Ishikawa (cell line): ENCODE measurements at regions not wholly inside any gene's neighbourhood (a gene's known extent, or its start where the extent isn't known, plus 50 kb on each side); places are given as distances from the start of the nearest gene placed in this dataset.
A peak's percentile ranks its signal among the peaks of the same experiment; 100 is the strongest.

Experiments
- CEBPB ChIP-seq: IDR thresholded peaks from 2 replicates; pipeline ENCODE4 v1.6.1; 2012
- CREB1 ChIP-seq: IDR thresholded peaks from 2 replicates; pipeline ENCODE4 v1.6.1; 2012; ENCODE audit warnings: low read depth
- EGR1 ChIP-seq: IDR thresholded peaks from 2 replicates; pipeline ENCODE4 v1.6.1; 2012
- EP300 ChIP-seq: IDR thresholded peaks from 2 replicates; pipeline ENCODE4 v1.6.1; 2012; ENCODE audit warnings: borderline replicate concordance
- FOXM1 ChIP-seq: IDR thresholded peaks from 2 replicates; pipeline ENCODE4 v1.6.1; 2012; ENCODE audit warnings: low read depth, borderline replicate concordance
- NFIC ChIP-seq: IDR thresholded peaks from 2 replicates; pipeline ENCODE4 v1.6.1; 2012
- RAD21 ChIP-seq: IDR thresholded peaks from 2 replicates; pipeline ENCODE4 v1.6.1; 2012; ENCODE audit warnings: low read depth
- TAF1 ChIP-seq: IDR thresholded peaks from 2 replicates; pipeline ENCODE4 v1.6.1; 2012; ENCODE audit warnings: low read depth, mild to moderate bottlenecking
- TCF12 ChIP-seq: IDR thresholded peaks from 2 replicates; pipeline ENCODE4 v1.6.1; 2012; ENCODE audit warnings: low read depth
- TEAD4 ChIP-seq: IDR thresholded peaks from 2 replicates; pipeline ENCODE4 v1.6.1; 2012
- YY1 ChIP-seq: IDR thresholded peaks from 2 replicates; pipeline ENCODE4 v1.6.1; 2012; ENCODE audit warnings: low read depth
- ZBTB7A ChIP-seq: IDR thresholded peaks from 2 replicates; pipeline ENCODE4 v1.6.1; 2012; ENCODE audit warnings: low read depth
- TF ChIP-seq, protein P1 (sequence below): IDR thresholded peaks from 2 replicates; pipeline ENCODE4 v1.6.1; 2012
- TF ChIP-seq, protein P2 (sequence below): IDR thresholded peaks from 2 replicates; pipeline ENCODE4 v1.6.1; 2012; ENCODE audit warnings: low read depth, mild to moderate bottlenecking
- TF ChIP-seq, protein P3 (sequence below): IDR thresholded peaks from 2 replicates; pipeline ENCODE4 v1.6.1; 2012

DNA sequence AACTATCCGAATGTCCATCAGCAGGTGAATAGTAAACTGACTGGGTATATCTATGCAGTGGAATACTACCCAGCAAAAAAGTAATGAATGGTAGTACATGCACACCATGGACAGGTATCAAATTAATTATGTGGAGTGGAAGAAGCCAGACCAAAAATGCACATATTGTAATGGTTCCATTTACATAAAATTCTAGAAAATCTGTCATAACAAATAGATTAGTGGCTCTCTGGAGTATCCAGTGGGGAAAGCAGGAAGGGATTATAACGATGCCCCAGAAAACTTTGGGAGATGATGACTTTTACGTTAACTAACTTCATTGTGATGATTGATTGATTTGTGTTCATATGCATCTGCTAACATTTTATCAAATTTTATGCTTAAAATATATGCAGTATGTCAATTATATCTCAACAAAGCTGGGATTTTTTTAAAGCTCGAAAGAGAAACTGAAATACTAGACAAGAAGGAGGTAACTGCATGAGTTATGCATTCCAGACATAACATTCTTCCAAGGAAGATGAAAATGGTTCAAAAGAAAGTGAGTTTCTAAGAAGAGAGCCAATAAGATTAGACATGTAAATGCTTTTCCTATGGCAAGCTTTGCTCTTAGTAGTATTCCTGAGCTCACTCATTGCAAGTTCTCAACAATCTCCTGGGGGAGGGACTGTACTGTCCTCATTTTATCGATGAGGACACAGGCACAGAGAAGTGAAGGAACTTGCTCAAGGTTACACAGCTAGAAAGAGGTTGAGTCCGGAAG, 58.6 kb upstream of the MSX1 start:
- TF ChIP-seq YY1, result no peak
- 0 out of 2 replicates have a peak, but pooled peaks have one; percentile 25 for TF ChIP-seq TEAD4

DNA sequence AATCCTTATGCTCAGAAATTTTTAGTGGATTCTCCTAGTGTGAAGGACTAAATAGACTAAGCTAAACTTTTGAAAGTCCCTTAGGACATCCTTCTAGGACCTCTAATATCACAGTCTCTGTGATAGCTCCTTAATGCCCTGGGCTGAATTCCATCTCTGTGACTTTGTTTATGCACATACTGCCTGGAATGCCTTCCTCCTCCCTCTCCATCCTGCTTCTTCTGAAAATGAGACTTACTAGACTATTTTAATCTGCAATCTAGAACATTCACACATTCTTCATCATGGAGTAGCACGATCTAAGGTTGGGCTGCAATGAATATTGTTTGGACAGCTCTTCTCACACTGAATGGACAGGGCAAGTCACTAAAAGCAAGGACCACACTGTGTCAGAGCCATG, 65.0 kb upstream of the MSX1 start:
- TF ChIP-seq, protein P1, sequence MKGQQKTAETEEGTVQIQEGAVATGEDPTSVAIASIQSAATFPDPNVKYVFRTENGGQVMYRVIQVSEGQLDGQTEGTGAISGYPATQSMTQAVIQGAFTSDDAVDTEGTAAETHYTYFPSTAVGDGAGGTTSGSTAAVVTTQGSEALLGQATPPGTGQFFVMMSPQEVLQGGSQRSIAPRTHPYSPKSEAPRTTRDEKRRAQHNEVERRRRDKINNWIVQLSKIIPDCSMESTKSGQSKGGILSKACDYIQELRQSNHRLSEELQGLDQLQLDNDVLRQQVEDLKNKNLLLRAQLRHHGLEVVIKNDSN, result no peak
- TF ChIP-seq, protein P2, sequence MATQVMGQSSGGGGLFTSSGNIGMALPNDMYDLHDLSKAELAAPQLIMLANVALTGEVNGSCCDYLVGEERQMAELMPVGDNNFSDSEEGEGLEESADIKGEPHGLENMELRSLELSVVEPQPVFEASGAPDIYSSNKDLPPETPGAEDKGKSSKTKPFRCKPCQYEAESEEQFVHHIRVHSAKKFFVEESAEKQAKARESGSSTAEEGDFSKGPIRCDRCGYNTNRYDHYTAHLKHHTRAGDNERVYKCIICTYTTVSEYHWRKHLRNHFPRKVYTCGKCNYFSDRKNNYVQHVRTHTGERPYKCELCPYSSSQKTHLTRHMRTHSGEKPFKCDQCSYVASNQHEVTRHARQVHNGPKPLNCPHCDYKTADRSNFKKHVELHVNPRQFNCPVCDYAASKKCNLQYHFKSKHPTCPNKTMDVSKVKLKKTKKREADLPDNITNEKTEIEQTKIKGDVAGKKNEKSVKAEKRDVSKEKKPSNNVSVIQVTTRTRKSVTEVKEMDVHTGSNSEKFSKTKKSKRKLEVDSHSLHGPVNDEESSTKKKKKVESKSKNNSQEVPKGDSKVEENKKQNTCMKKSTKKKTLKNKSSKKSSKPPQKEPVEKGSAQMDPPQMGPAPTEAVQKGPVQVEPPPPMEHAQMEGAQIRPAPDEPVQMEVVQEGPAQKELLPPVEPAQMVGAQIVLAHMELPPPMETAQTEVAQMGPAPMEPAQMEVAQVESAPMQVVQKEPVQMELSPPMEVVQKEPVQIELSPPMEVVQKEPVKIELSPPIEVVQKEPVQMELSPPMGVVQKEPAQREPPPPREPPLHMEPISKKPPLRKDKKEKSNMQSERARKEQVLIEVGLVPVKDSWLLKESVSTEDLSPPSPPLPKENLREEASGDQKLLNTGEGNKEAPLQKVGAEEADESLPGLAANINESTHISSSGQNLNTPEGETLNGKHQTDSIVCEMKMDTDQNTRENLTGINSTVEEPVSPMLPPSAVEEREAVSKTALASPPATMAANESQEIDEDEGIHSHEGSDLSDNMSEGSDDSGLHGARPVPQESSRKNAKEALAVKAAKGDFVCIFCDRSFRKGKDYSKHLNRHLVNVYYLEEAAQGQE, result 0 out of 2 replicates have a peak, but pooled peaks have one; percentile 15

DNA sequence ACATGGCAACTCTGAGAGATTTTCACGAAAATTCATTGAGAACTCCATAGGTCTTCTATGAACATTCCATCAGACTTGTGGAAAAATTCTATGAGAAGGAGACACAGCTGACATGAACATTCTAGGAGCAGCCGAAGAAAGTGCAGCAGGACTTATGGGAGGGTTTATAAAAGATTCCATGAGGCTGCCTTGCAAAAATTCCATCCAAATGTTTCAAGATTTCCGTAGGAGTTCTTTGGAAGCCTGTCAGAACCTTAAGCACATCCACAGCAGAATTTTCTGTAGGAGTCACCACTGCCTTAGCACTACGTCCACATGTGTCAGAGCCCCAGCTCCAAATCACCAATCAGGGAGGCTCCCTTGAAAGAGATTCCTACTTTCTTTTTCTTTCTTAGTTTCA, 67.0 kb upstream of the MSX1 start:
- TF ChIP-seq TAF1, result no peak
- TF ChIP-seq, protein P2, result no peak
- TF ChIP-seq, protein P1, result no peak
- TF ChIP-seq, protein P3, sequence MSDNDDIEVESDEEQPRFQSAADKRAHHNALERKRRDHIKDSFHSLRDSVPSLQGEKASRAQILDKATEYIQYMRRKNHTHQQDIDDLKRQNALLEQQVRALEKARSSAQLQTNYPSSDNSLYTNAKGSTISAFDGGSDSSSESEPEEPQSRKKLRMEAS, result no peak
- no peak for TF ChIP-seq FOXM1
- no peak for TF ChIP-seq EP300
- no peak for TF ChIP-seq RAD21
- TF ChIP-seq CREB1, result no peak
- TF ChIP-seq YY1, result no peak
- TF ChIP-seq TEAD4, result no peak
- TF ChIP-seq NFIC, result no peak
- TF ChIP-seq EGR1, result no peak
- TF ChIP-seq CEBPB, result no peak
- no peak for TF ChIP-seq ZBTB7A
- TF ChIP-seq TCF12, result no peak

DNA sequence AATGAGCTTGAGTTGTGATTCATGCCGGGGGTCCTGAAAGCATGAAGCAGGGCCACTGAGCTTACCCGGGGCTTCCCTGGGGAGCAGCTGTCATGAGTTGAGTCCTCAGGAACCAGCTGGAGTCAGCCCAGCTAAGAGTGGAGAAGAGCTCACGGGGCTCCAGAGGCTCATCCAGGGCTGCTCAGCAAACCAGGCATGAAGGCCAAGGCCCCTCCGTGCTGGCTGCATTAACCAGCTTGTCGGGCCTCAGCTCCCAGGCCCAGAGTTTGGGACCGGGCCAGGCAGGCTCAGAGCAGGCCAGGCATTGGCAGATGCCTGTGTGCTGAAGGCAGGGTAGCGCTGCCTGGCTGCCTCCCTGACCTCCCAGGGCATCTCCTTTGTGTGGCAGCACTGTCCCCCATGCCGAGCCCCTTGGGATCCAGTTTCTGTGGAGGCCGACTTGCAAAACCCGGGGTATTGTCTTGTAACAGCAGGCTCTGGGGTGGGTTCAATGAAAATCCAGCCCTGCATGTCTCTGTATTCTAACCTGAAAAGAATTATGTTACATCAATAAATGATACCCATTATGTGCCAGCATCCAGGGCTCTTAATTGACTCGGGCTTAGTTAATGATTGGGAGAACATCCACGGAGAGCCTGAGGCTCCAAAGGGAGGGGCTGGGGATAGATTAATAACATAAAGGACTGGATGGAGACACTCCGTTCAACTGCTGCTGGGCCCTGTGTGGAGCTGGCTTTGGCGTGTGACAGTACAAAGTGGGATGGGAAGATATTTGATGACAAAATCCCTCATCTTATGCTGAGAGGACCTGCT, 68.0 kb upstream of the MSX1 start:
- TF ChIP-seq NFIC, result peak; percentile 18; the same call in 1 of the 2 replicates
- no peak for TF ChIP-seq CREB1
- peak; percentile 56; the same call in 1 of the 2 replicates for TF ChIP-seq EP300
- TF ChIP-seq, protein P1, result no peak
- peak; percentile 69; the same call in 1 of the 2 replicates for TF ChIP-seq CEBPB
- TF ChIP-seq RAD21, result no peak

DNA sequence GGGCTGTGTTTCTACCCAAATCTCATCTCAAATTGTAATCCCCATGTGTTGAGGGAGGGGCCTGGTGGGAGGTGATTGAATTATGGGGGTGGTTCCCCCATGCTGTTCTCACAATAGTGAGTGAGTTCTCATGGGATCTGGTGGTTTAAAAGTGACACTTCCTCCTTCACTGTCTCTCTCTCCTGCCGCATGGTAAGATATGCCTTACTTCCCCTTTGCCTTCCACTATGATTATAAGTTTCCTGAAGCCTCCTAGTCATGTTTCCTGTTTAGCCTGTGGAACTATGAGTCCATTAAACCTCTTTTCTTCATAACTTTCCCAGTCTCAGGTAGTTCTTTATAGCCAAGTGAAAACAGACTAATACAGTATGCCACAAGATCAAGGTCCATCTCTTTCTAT, 70.0 kb upstream of the MSX1 start:
- TF ChIP-seq NFIC (no peak), ZBTB7A (no peak), CREB1 (no peak), CEBPB (no peak), YY1 (no peak), FOXM1 (no peak), TAF1 (no peak), TEAD4 (no peak), EP300 (no peak), RAD21 (no peak), EGR1 (no peak), TCF12 (no peak)
- TF ChIP-seq, protein P3, result no peak
- TF ChIP-seq, protein P2, result no peak
- TF ChIP-seq, protein P1, result no peak
